ENCODE measurements at regions not wholly inside any gene's neighbourhood (a gene's known extent, or its start where the extent isn't known, plus 50 kb on each side); places are given as distances from the start of the nearest gene placed in this dataset.

DNA sequence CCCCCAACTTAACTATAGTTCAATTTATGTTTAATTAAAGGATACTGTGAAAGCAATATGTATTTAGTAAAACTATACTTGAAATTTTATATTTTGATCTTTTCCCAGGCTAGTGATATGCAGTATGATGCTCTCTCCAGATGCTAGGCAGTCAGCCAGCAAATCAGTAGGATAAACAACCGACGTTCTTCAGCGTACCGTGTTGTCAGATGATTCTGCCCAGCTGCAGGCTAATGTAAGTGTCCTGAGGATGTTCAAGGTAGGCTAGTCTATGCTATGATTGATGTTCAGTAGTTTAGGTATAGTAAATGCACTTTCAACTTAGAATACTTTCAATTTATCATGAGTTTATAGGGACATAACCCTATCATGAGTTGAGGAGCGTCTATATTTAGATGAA is 762.6 kb downstream of the MRPL39 start:
- no peak for TF ChIP-seq CTCF (IDR thresholded peaks at IDR 0.05)
- TF ChIP-seq POLR2AphosphoS5 (IDR thresholded peaks at IDR 0.05), result no peak
- no peak for TF ChIP-seq EP300 (IDR thresholded peaks at IDR 0.05)
- no peak for TF ChIP-seq POLR2A (IDR thresholded peaks at IDR 0.05)
